ENCODE measurements at regions not wholly inside any gene's neighbourhood (a gene's known extent, or its start where the extent isn't known, plus 50 kb on each side); places are given as distances from the start of the nearest gene placed in this dataset.

- TF ChIP-seq ZNF280D (tag by site-specific recombination; IDR thresholded peaks at IDR 0.05) (no peak), ZNF341 (tag by site-specific recombination; IDR thresholded peaks at IDR 0.05; ENCODE audit: low read depth) (no peak), BCL11A (tag by site-specific recombination; IDR thresholded peaks at IDR 0.05; ENCODE audit: low read depth) (no peak), ZNF335 (tag by site-specific recombination; conservative IDR thresholded peaks at IDR 0.05) (no peak), ZNF174 (tag by site-specific recombination; IDR thresholded peaks at IDR 0.05) (no peak), ZBTB26 (tag by site-specific recombination; optimal IDR thresholded peaks at IDR 0.05) (no peak)
- TF ChIP-seq, protein P1, sequence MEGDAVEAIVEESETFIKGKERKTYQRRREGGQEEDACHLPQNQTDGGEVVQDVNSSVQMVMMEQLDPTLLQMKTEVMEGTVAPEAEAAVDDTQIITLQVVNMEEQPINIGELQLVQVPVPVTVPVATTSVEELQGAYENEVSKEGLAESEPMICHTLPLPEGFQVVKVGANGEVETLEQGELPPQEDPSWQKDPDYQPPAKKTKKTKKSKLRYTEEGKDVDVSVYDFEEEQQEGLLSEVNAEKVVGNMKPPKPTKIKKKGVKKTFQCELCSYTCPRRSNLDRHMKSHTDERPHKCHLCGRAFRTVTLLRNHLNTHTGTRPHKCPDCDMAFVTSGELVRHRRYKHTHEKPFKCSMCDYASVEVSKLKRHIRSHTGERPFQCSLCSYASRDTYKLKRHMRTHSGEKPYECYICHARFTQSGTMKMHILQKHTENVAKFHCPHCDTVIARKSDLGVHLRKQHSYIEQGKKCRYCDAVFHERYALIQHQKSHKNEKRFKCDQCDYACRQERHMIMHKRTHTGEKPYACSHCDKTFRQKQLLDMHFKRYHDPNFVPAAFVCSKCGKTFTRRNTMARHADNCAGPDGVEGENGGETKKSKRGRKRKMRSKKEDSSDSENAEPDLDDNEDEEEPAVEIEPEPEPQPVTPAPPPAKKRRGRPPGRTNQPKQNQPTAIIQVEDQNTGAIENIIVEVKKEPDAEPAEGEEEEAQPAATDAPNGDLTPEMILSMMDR (tag by site-specific recombination; IDR thresholded peaks at IDR 0.05), result no peak
These were observed 72.5 kb downstream of the LIG4 start for GRCh38 chr13:108142702-108143436.
